Keratinocyte (primary cell): ENCODE measurements at regions not wholly inside any gene's neighbourhood (a gene's known extent, or its start where the extent isn't known, plus 50 kb on each side); places are given as distances from the start of the nearest gene placed in this dataset.

ENCODE experiments used
- DNase-seq: peaks from one replicate; pipeline ENCODE4 v3.0.0-alpha.2; 2011; ENCODE audit warnings: low read depth, missing footprints, low spot score
- FAIRE-seq: peaks from 2 replicates; lab custom pipeline; 2011; peaks lifted over from hg19 to GRCh38; lab: Jason Lieb, UNC
- H2AFZ ChIP-seq: 2 replicates; pipeline ENCODE4 v1.6.0; 2012; ENCODE audit warnings: low read length, control low read depth, inconsistent platforms; ENCODE audit not compliant: control insufficient read depth
- H3K27ac ChIP-seq: 2 replicates; pipeline ENCODE4 v1.5.1; 2011; ENCODE audit warnings: low read length; ENCODE audit not compliant: control insufficient read depth, insufficient read depth
- H3K27me3 ChIP-seq: 3 replicates; pipeline ENCODE4 v1.6.0; 2011; ENCODE audit warnings: low read length; ENCODE audit not compliant: control insufficient read depth, insufficient read depth; ENCODE audit errors: extremely low read depth
- H3K36me3 ChIP-seq, 2 experiments: 2 replicates in 1 of 2; 3 replicates in 1 of 2; pipeline ENCODE4 v1.5.1; 2011; ENCODE audit warnings: low read length in 2 of 2, mild to moderate bottlenecking in 1 of 2; ENCODE audit not compliant: control insufficient read depth in 2 of 2, insufficient read depth in 2 of 2; ENCODE audit errors: extremely low read depth in 1 of 2
- H3K4me1 ChIP-seq: 3 replicates; pipeline ENCODE4 v1.5.1; 2011; ENCODE audit warnings: low read length; ENCODE audit not compliant: control insufficient read depth, insufficient read depth; ENCODE audit errors: extremely low read depth
- H3K4me2 ChIP-seq: 3 replicates; pipeline ENCODE4 v1.6.0; 2011; ENCODE audit warnings: low read depth, low read length; ENCODE audit not compliant: control insufficient read depth, insufficient read depth; ENCODE audit errors: extremely low read depth
- H3K4me3 ChIP-seq, 3 experiments: fragments of 200-600 bp in 1 of 3; sonication (generic) in 1 of 3; 2 replicates in 2 of 3; 3 replicates in 1 of 3; pipeline ENCODE4 v1.5.1; 2011 to 2016; ENCODE audit warnings: low read length in 3 of 3, mild to moderate bottlenecking in 3 of 3, control low read depth in 2 of 3, inconsistent platforms in 1 of 3, low read depth in 1 of 3, mixed read lengths in 1 of 3, mixed run types in 1 of 3, moderate library complexity in 1 of 3; ENCODE audit not compliant: control insufficient read depth in 2 of 3, insufficient read depth in 2 of 3; ENCODE audit errors: extremely low read depth in 1 of 3
- H3K79me2 ChIP-seq: 2 replicates; pipeline ENCODE4 v1.6.0; 2012; ENCODE audit warnings: low read length; ENCODE audit not compliant: control insufficient read depth, insufficient read depth
- H3K9ac ChIP-seq: 3 replicates; pipeline ENCODE4 v1.6.0; 2011; ENCODE audit warnings: low read length; ENCODE audit not compliant: control insufficient read depth, insufficient read depth; ENCODE audit errors: extremely low read depth
- H3K9me1 ChIP-seq: 3 replicates; pipeline ENCODE4 v1.6.0; 2011; ENCODE audit warnings: low read length; ENCODE audit not compliant: control insufficient read depth, insufficient read depth; ENCODE audit errors: extremely low read depth
- H3K9me3 ChIP-seq: 2 replicates; pipeline ENCODE4 v1.5.1; 2012; ENCODE audit warnings: low read depth, low read length; ENCODE audit not compliant: control insufficient read depth
- H4K20me1 ChIP-seq: 3 replicates; pipeline ENCODE4 v1.6.0; 2011; ENCODE audit warnings: low read length; ENCODE audit not compliant: control insufficient read depth, insufficient read depth; ENCODE audit errors: extremely low read depth
- EZH2 ChIP-seq: IDR thresholded peaks from one replicate; pipeline ENCODE4 v1.6.1; 2012; ENCODE audit warnings: inconsistent platforms, mild to moderate bottlenecking, low read length, moderate library complexity
- dilution Hi-C: fragments of 300-500 bp; cut with MboI; formaldehyde crosslinking; loops from one replicate; pipeline ENCODE4 v1.7.0; 2020; ENCODE audit warnings: low sequenced_read_pairs; ENCODE audit not compliant: extremely low pct_ligation_motif_present
- TF ChIP-seq, protein P1 (sequence below), 3 experiments: IDR thresholded peaks in 1 of 3; conservative IDR thresholded peaks in 1 of 3; optimal IDR thresholded peaks in 1 of 3; 2 replicates in 2 of 3; 3 replicates in 1 of 3; pipeline versions ENCODE3 to v1.5.1; 2011; ENCODE audit warnings: low read length in 3 of 3, mild to moderate bottlenecking in 3 of 3, moderate library complexity in 2 of 3, control low read depth in 1 of 3, inconsistent platforms in 1 of 3; ENCODE audit not compliant: insufficient read depth in 2 of 3; ENCODE audit errors: extremely low read depth in 1 of 3

DNA sequence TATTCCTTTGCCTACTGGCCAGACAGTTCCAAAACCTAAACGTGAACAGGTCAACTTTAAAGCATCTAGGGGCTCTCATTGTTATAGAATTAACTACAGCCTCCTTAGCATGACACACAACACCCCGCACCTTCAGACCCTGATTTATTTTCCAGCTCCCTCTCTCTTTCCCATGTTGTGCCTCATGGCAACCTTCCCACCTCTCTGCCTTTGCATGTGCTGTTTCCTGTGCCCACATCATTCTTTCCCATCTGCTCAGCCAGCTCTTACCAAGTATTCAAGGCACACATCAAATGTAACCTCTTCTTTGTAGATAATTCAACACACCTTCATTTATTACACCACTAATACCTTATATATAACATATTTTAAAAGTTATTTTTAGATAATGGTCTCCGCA is 291.0 kb downstream of the COL12A1 start:
- Histone ChIP-seq H3K27ac (no peak overlapping the region), H3K9ac (no peak overlapping the region), H3K9me1 (no peaks in the 10 kb centered on the region), H3K4me1 (no peaks in the 10 kb centered on the region), H3K27me3 (no peaks in the 10 kb centered on the region), H3K9me3 (no peaks in the 10 kb centered on the region), H3K36me3 (no peaks in the 10 kb centered on the region), H4K20me1 (no peaks in the 10 kb centered on the region), H3K4me3 (no peak overlapping the region), H2AFZ (no peak overlapping the region), H3K4me2 (no peak overlapping the region), H3K79me2 (no peaks in the 10 kb centered on the region)
- no peak for DNase-seq
- FAIRE-seq, result no peak
- TF ChIP-seq EZH2, result no peak
- TF ChIP-seq, protein P1, sequence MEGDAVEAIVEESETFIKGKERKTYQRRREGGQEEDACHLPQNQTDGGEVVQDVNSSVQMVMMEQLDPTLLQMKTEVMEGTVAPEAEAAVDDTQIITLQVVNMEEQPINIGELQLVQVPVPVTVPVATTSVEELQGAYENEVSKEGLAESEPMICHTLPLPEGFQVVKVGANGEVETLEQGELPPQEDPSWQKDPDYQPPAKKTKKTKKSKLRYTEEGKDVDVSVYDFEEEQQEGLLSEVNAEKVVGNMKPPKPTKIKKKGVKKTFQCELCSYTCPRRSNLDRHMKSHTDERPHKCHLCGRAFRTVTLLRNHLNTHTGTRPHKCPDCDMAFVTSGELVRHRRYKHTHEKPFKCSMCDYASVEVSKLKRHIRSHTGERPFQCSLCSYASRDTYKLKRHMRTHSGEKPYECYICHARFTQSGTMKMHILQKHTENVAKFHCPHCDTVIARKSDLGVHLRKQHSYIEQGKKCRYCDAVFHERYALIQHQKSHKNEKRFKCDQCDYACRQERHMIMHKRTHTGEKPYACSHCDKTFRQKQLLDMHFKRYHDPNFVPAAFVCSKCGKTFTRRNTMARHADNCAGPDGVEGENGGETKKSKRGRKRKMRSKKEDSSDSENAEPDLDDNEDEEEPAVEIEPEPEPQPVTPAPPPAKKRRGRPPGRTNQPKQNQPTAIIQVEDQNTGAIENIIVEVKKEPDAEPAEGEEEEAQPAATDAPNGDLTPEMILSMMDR (optimal IDR thresholded peaks at IDR 0.05 in 1 of 3, IDR thresholded peaks at IDR 0.05 in 1 of 3, conservative IDR thresholded peaks at IDR 0.05 in 1 of 3; ENCODE audit: extremely low read depth in 1 of 3, insufficient read depth in 2 of 3, low read length in 3 of 3), result no peak
- dilution Hi-C loops, result no loop called here

DNA sequence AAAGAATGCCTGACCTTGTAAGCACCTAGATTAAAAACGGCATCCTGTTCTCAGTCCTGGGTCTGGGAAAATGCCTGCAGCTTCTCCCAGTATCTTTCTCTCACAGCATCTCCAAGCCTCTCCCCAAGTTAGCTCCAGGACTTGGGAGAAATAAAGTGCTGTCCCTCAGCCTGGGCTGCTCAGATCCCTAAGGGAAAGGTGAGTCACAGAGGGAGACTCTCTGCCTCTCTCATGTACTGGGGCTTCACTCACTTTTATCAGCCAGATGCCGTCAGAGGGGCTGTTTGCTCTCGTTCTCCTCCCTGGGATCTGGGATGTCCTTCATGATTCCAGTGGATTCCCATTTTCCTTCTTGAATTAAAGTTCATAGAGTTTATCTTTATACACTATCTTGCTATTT is 293.6 kb downstream of the COL12A1 start:
- Histone ChIP-seq H3K27ac (no peak overlapping the region), H3K9me1 (no peaks in the 10 kb centered on the region), H3K9ac (no peak overlapping the region), H3K4me2 (no peak overlapping the region), H3K79me2 (no peaks in the 10 kb centered on the region), H3K9me3 (no peaks in the 10 kb centered on the region), H2AFZ (no peak overlapping the region), H3K27me3 (no peaks in the 10 kb centered on the region), H3K4me3 (no peak overlapping the region), H4K20me1 (no peaks in the 10 kb centered on the region), H3K36me3 (no peaks in the 10 kb centered on the region), H3K4me1 (no peaks in the 10 kb centered on the region)
- TF ChIP-seq, protein P1 (optimal IDR thresholded peaks at IDR 0.05 in 1 of 3, IDR thresholded peaks at IDR 0.05 in 1 of 3, conservative IDR thresholded peaks at IDR 0.05 in 1 of 3; ENCODE audit: extremely low read depth in 1 of 3, insufficient read depth in 2 of 3, low read length in 3 of 3), result no peak
- TF ChIP-seq EZH2, result no peak
- no peak for FAIRE-seq
- no peak for DNase-seq
- dilution Hi-C loops, result no loop called here
